BE2C (cell line): ENCODE measurements at regions not wholly inside any gene's neighbourhood (a gene's known extent, or its start where the extent isn't known, plus 50 kb on each side); places are given as distances from the start of the nearest gene placed in this dataset.

Experiments
- DNase-seq: peaks from one replicate; pipeline ENCODE4 v3.0.0-alpha.2; 2020
- H3K27me3 ChIP-seq: fragments of 250-450 bp; sonication (Bioruptor Pico); 2 replicates; pipeline ENCODE4 v1.5.1; 2020; ENCODE audit warnings: mild to moderate bottlenecking
- H3K36me3 ChIP-seq: fragments of 250-450 bp; sonication (Bioruptor Pico); 2 replicates; pipeline ENCODE4 v1.5.1; 2020; ENCODE audit warnings: mild to moderate bottlenecking
- H3K4me1 ChIP-seq: fragments of 250-450 bp; sonication (Bioruptor Pico); 2 replicates; pipeline ENCODE4 v1.5.1; 2020
- H3K4me3 ChIP-seq: 2 replicates; pipeline ENCODE4 v1.5.1; 2011; ENCODE audit warnings: low read depth, low read length
- H3K9me3 ChIP-seq: fragments of 250-450 bp; sonication (Bioruptor Pico); 2 replicates; pipeline ENCODE4 v1.5.1; 2020
- TF ChIP-seq, protein P1 (sequence below): IDR thresholded peaks from 2 replicates; pipeline ENCODE4 v1.5.1; 2012; ENCODE audit warnings: mild to moderate bottlenecking, low read depth, low read length

DNA sequence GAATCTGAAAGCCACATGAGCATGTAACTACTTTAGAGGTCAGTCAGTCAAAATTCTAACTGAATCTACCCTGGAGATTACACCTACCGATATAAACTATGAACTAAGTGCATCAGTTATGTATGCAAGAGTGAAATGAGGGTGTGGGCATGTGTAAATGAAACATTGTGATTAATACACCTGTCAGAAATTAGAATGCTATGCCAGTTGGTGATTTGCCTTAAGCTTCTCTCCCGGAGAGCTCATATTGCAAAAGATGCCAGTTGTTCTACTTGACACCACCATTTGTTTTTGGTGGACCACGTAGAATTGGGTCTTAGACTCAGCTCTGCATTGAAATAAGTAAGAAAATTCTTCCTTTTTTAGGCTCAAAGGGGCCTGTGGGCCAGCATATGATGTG lies 91.0 kb upstream of the KBTBD8 start:
- DNase-seq = no peak
- Histone ChIP-seq H3K36me3 (no peaks in the 10 kb centered on the region), H3K4me1 (no peaks in the 10 kb centered on the region), H3K4me3 (no peak overlapping the region), H3K9me3 (no peaks in the 10 kb centered on the region), H3K27me3 (peaks cover 8% of the 10 kb centered on the region)
- TF ChIP-seq, protein P1, sequence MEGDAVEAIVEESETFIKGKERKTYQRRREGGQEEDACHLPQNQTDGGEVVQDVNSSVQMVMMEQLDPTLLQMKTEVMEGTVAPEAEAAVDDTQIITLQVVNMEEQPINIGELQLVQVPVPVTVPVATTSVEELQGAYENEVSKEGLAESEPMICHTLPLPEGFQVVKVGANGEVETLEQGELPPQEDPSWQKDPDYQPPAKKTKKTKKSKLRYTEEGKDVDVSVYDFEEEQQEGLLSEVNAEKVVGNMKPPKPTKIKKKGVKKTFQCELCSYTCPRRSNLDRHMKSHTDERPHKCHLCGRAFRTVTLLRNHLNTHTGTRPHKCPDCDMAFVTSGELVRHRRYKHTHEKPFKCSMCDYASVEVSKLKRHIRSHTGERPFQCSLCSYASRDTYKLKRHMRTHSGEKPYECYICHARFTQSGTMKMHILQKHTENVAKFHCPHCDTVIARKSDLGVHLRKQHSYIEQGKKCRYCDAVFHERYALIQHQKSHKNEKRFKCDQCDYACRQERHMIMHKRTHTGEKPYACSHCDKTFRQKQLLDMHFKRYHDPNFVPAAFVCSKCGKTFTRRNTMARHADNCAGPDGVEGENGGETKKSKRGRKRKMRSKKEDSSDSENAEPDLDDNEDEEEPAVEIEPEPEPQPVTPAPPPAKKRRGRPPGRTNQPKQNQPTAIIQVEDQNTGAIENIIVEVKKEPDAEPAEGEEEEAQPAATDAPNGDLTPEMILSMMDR = no peak

DNA sequence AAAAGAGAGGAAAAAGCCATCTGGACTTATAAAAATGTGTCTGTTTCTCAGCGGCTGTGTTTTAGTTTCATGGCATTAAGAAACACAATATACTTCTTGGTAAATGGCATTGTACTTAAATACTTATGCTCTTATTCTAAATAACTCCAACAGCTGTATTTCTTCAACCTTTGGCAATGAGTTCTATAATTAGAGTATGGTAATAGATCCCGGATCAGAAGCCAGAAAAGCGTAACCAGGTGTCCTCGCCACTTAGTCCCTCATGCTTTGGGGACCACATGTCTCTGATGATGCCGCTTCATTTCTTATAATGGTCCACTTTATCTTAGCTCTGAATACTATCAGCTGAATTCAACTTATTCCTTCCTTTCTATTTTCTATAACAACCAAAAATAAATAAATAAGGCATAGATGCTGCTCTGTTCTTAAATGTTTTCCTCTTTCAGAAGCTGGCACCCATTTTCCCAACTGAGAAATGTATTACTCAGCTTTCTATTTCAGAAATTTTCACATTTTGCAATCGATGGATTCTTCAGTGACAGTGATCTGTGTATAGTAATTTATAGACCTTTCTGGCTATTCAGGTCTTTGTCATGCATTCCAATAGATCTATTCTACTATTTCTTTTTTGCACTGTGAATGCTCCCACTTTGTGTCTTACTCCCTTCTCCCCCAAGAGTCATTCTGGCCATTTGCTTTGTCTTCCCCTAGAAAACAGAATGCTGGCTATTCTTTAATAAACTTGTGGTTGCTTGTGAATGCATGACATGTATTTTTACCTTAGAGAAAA lies 87.6 kb upstream of the KBTBD8 start:
- TF ChIP-seq, protein P1 = no peak
- DNase-seq = no peak
- H3K4me1 ChIP-seq = no peaks in the 10 kb centered on the region
- no peaks in the 10 kb centered on the region for H3K9me3 ChIP-seq
- no peaks in the 10 kb centered on the region for H3K36me3 ChIP-seq
- H3K4me3 ChIP-seq = no peak overlapping the region
- H3K27me3 ChIP-seq = peaks cover 8% of the 10 kb centered on the region

DNA sequence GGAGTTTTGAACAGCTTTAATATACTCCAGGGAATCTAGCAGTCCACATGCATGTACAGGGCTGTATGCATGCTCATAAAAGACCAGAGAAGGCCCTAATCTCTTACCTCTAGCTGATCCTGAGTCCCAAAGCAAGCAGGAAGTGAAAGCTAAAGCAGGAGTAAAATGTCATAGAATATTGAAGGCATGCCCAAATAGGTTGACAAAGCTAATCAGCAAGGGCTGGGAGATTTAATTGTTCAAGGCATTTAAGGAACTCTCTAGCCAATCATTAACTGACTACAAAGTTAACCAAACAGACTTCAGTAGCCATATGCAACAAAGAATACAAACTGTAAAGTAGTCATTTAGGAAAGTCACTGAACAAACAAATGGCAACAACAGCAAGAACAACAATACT lies 85.8 kb upstream of the KBTBD8 start:
- Histone ChIP-seq H3K9me3 (no peaks in the 10 kb centered on the region), H3K27me3 (peaks cover 5% of the 10 kb centered on the region), H3K4me1 (no peaks in the 10 kb centered on the region), H3K4me3 (no peak overlapping the region), H3K36me3 (no peaks in the 10 kb centered on the region)
- TF ChIP-seq, protein P1 = no peak
- DNase-seq = no peak

DNA sequence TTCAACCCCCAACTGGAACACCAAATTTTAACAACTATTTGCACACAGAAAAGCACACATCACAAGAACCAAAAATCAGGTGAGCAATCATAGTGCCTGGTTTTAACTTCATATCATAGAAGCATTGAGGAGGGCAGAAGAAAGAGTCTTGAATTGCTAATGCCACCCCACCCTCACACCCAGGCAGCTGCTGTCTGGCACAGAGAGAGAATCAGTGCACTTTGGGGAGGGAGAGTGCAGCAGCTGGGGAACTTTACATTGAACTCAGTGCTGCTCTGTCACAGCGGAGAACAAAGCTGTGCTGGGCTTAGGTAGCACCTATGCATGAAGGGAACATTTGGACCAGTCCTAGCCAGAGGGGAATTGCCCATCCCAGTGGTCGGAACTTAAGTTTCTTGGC lies 76.0 kb upstream of the KBTBD8 start:
- H3K27me3 ChIP-seq = no peaks in the 10 kb centered on the region
- H3K4me1 ChIP-seq = no peaks in the 10 kb centered on the region
- DNase-seq = no peak
- TF ChIP-seq, protein P1 = no peak
- H3K36me3 ChIP-seq = no peaks in the 10 kb centered on the region
- H3K9me3 ChIP-seq = no peaks in the 10 kb centered on the region
- H3K4me3 ChIP-seq = no peak overlapping the region

DNA sequence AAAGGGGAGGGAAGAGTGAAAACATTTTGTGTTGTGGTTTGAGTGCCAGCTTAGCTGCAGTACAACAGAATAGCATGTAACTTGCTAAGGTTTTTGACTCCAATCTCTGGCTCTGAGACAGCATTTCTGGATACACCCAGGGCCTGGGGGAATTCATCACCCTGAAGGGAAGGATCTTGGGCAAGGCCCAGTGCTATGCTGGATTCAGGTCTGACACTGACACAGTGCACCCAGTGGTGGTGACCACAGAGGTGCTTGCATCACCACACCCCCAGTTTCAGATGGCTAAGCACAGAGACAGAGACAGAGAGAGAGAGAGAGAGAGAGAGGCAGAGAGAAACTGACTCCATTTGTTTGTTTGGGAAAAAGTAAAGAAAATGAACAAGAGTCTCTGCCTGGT lies 74.1 kb upstream of the KBTBD8 start:
- TF ChIP-seq, protein P1 = no peak
- H3K9me3 ChIP-seq = no peaks in the 10 kb centered on the region
- DNase-seq = no peak
- H3K4me3 ChIP-seq = no peak overlapping the region
- H3K36me3 ChIP-seq = no peaks in the 10 kb centered on the region
- H3K27me3 ChIP-seq = no peaks in the 10 kb centered on the region
- H3K4me1 ChIP-seq = no peaks in the 10 kb centered on the region

DNA sequence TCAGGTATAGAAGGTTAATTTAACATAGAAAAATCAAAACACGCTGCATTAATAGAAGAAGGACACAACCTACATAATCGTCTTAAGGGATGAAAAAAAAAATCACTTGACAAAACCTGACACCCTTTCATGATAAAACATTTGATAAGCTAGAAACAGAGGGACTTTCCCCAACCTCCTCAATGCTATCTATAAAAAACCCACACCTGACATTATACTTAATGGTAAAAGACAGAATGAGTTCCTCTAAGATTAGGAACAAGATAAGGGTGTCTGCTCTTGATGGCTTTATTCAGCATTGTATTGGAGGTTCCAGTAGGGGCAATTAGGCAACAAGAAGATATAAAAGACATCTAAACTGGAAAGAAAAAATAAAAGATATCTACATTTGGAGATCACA lies 69.9 kb upstream of the KBTBD8 start:
- no peak overlapping the region for H3K4me3 ChIP-seq
- TF ChIP-seq, protein P1 = no peak
- DNase-seq = no peak
- H3K27me3 ChIP-seq = peaks cover 7% of the 10 kb centered on the region; the same call in 1 of the 2 replicates
- H3K4me1 ChIP-seq = no peaks in the 10 kb centered on the region
- no peaks in the 10 kb centered on the region for H3K36me3 ChIP-seq
- no peaks in the 10 kb centered on the region for H3K9me3 ChIP-seq
